ENCODE measurements at regions not wholly inside any gene's neighbourhood (a gene's known extent, or its start where the extent isn't known, plus 50 kb on each side); places are given as distances from the start of the nearest gene placed in this dataset.

DNA sequence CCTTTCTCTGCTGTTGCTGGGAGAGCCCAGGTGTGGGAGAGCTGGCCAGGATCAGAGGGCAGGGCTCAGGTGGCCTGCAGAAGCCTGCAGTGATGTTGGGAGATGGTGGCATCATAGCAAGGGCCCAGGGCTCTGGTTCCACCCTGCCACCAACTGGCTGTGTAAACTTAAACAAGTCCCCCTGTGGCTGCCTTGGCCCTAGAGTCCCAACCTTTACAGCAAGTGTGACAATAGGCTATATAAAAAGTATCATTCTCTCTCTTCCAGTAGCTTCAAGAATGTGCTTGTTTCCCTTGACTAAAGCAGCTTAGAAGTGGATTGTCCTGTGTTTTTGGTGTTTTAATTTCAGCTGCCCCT, 201.8 kb upstream of the E2F8 start:
- H3K9ac ChIP-seq (ENCODE audit: low read depth in 1 of 2, low read length in 2 of 2): no peak overlapping the region
- H3K4me3 ChIP-seq (ENCODE audit: low read length in 2 of 2): no peak overlapping the region
- no peaks in the 10 kb centered on the region for H3K4me1 ChIP-seq (ENCODE audit: control insufficient read depth in 2 of 2, insufficient read depth in 2 of 2, low read length in 2 of 2)
- no peaks in the 10 kb centered on the region for H3K27me3 ChIP-seq (ENCODE audit: control insufficient read depth in 2 of 2, insufficient read depth in 2 of 2, low read length in 2 of 2)
- H3K27ac ChIP-seq (ENCODE audit: low read depth in 2 of 2, low read length in 2 of 2): no peak overlapping the region
- H3K36me3 ChIP-seq (ENCODE audit: control insufficient read depth in 2 of 2, insufficient read depth in 2 of 2, low read length in 2 of 2): no peaks in the 10 kb centered on the region
- no peaks in the 10 kb centered on the region for H3K9me3 ChIP-seq (ENCODE audit: control insufficient read depth in 2 of 2, low read length in 2 of 2)

- H3K9ac ChIP-seq (ENCODE audit: low read depth in 1 of 2, low read length in 2 of 2): no peak overlapping the region
- no peaks in the 10 kb centered on the region for H3K9me3 ChIP-seq (ENCODE audit: control insufficient read depth in 2 of 2, low read length in 2 of 2)
- H3K27ac ChIP-seq (ENCODE audit: low read depth in 2 of 2, low read length in 2 of 2): no peak overlapping the region
Measured at GRCh38 chr11:19441752-19442553, 201.2 kb upstream of the E2F8 start.

DNA sequence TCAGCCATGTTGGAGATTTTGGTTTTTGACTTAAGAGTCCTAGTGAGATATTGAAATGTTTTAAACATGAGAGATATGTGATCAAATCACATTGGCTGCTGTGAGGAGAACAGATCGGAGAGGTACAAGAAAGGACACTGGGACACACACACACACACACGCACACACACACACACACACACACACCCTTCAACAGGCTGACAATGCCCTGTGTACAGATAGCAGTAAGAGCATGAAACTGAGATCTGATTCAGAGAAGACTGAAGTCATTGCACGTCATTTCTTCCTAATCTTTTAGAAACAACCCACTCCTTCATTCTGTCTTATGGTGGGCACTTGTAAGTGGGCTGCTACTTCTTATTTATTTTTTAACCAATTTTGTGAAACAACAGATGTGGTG, 200.5 kb upstream of the E2F8 start:
- Histone ChIP-seq H3K9ac (ENCODE audit: low read depth in 1 of 2, low read length in 2 of 2) (no peak overlapping the region), H3K27ac (ENCODE audit: low read depth in 2 of 2, low read length in 2 of 2) (no peak overlapping the region), H3K9me3 (ENCODE audit: control insufficient read depth in 2 of 2, low read length in 2 of 2) (no peaks in the 10 kb centered on the region), H3K4me1 (ENCODE audit: control insufficient read depth in 2 of 2, insufficient read depth in 2 of 2, low read length in 2 of 2) (no peaks in the 10 kb centered on the region), H3K27me3 (ENCODE audit: control insufficient read depth in 2 of 2, insufficient read depth in 2 of 2, low read length in 2 of 2) (no peaks in the 10 kb centered on the region), H3K36me3 (ENCODE audit: control insufficient read depth in 2 of 2, insufficient read depth in 2 of 2, low read length in 2 of 2) (no peaks in the 10 kb centered on the region), H3K4me3 (ENCODE audit: low read length in 2 of 2) (no peak overlapping the region)

More at GRCh38 chr11:19441752-19442553, 201.2 kb upstream of the E2F8 start:
- Histone ChIP-seq H3K36me3 (ENCODE audit: control insufficient read depth in 2 of 2, insufficient read depth in 2 of 2, low read length in 2 of 2) (no peaks in the 10 kb centered on the region), H3K4me3 (ENCODE audit: low read length in 2 of 2) (no peak overlapping the region), H3K27me3 (ENCODE audit: control insufficient read depth in 2 of 2, insufficient read depth in 2 of 2, low read length in 2 of 2) (no peaks in the 10 kb centered on the region), H3K4me1 (ENCODE audit: control insufficient read depth in 2 of 2, insufficient read depth in 2 of 2, low read length in 2 of 2) (no peaks in the 10 kb centered on the region)

DNA sequence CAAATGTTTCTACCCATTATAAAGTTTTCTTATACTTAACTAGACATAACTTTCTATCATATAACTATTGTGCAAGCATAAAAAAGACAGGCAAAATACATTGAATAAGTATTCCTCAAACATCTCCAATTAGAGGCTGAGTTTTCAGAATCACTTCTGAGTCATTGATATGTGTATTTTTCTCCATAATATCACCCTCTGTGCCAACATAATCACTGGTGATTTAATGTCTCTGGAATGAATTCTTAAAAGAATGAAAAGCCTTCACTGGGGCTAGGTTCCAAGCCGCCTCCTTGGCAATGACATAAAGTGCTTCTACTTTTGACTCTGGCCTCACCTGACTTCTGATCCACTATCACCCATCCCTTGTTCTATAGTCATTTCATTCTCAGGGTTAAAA, 197.0 kb upstream of the E2F8 start:
- no peaks in the 10 kb centered on the region for H3K4me1 ChIP-seq (ENCODE audit: control insufficient read depth in 2 of 2, insufficient read depth in 2 of 2, low read length in 2 of 2)
- no peak overlapping the region for H3K4me3 ChIP-seq (ENCODE audit: low read length in 2 of 2)
- H3K9me3 ChIP-seq (ENCODE audit: control insufficient read depth in 2 of 2, low read length in 2 of 2): no peaks in the 10 kb centered on the region
- H3K27me3 ChIP-seq (ENCODE audit: control insufficient read depth in 2 of 2, insufficient read depth in 2 of 2, low read length in 2 of 2): no peaks in the 10 kb centered on the region
- H3K9ac ChIP-seq (ENCODE audit: low read depth in 1 of 2, low read length in 2 of 2): no peak overlapping the region
- H3K36me3 ChIP-seq (ENCODE audit: control insufficient read depth in 2 of 2, insufficient read depth in 2 of 2, low read length in 2 of 2): no peaks in the 10 kb centered on the region
- H3K27ac ChIP-seq (ENCODE audit: low read depth in 2 of 2, low read length in 2 of 2): no peak overlapping the region

DNA sequence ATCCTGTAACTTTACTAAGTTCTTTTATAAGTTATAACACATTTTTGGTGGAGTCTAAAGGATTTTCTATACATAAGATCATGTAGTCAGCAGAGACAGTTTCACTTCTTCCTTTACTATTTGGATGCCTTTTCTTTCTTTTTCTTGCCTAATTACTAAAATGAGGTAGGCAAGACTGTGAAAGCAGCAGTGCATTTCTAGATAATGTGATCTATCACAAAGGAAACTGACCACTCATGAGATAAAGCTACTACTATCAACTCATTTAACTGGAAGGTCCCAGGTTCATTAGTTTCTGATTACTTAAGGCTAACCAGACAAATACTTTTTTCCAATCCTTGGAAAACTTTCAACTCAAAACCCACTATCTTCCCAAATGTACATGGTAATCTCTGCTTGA, 196.2 kb upstream of the E2F8 start:
- H3K9ac ChIP-seq (ENCODE audit: low read depth in 1 of 2, low read length in 2 of 2): no peak overlapping the region
- no peaks in the 10 kb centered on the region for H3K4me1 ChIP-seq (ENCODE audit: control insufficient read depth in 2 of 2, insufficient read depth in 2 of 2, low read length in 2 of 2)
- no peak overlapping the region for H3K4me3 ChIP-seq (ENCODE audit: low read length in 2 of 2)
- H3K27ac ChIP-seq (ENCODE audit: low read depth in 2 of 2, low read length in 2 of 2): no peak overlapping the region
- H3K27me3 ChIP-seq (ENCODE audit: control insufficient read depth in 2 of 2, insufficient read depth in 2 of 2, low read length in 2 of 2): no peaks in the 10 kb centered on the region
- no peaks in the 10 kb centered on the region for H3K9me3 ChIP-seq (ENCODE audit: control insufficient read depth in 2 of 2, low read length in 2 of 2)
- no peaks in the 10 kb centered on the region for H3K36me3 ChIP-seq (ENCODE audit: control insufficient read depth in 2 of 2, insufficient read depth in 2 of 2, low read length in 2 of 2)

DNA sequence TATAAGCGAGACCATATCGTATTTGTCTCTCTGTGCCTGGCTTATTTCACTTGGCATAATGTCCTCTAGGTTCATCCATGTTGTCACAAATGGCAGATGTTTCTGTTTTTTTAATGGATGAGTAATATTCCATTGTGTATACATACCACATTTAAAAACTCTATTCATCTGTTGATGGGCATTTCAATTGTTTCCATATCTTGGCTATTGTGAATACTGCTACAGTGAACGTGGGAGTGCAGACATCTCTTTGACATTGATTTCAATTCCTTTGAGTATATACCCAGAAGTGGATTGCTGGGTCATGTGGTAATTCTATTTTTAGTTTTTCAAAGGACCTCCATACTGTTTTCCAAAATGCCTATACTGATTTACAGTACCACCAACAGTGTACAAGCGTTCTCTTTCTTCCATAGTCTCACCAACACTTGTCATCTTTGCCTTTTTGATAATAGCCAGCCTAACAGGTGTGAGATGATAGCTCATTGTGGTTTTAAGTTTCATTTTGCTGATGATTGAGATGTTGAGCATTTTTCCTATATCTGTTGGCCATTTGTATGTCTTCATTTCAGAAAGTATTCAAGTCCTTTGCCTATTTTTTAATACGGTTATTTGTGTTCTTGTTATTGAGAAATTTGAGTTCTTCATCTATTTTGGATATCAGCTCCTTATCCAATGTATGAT, 194.7 kb upstream of the E2F8 start:
- H3K9ac ChIP-seq (ENCODE audit: low read depth in 1 of 2, low read length in 2 of 2): no peak overlapping the region
- no peaks in the 10 kb centered on the region for H3K27me3 ChIP-seq (ENCODE audit: control insufficient read depth in 2 of 2, insufficient read depth in 2 of 2, low read length in 2 of 2)
- H3K4me1 ChIP-seq (ENCODE audit: control insufficient read depth in 2 of 2, insufficient read depth in 2 of 2, low read length in 2 of 2): no peaks in the 10 kb centered on the region
- no peak overlapping the region for H3K27ac ChIP-seq (ENCODE audit: low read depth in 2 of 2, low read length in 2 of 2)
- H3K36me3 ChIP-seq (ENCODE audit: control insufficient read depth in 2 of 2, insufficient read depth in 2 of 2, low read length in 2 of 2): no peaks in the 10 kb centered on the region
- no peaks in the 10 kb centered on the region for H3K9me3 ChIP-seq (ENCODE audit: control insufficient read depth in 2 of 2, low read length in 2 of 2)
- H3K4me3 ChIP-seq (ENCODE audit: low read length in 2 of 2): no peak overlapping the region

DNA sequence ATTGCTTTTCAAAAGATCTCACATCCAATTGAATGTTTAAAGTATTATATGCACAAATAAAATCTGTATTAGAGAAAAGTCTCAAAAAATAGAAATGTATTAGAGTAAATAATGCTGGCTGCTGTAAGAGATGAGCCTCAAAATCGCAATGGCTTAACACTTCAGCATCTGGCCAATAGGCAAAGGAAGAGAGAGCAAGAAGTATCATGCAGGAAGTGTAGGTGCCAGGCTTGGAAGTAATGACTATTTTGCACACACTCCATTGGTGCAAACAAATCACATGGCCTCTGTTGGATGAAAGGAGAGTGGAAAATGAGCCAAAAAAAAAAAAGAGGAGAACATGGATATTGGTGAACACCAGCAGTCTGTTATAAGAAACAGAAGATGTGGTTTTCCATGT, 193.0 kb upstream of the E2F8 start:
- H3K9ac ChIP-seq (ENCODE audit: low read depth in 1 of 2, low read length in 2 of 2): no peak overlapping the region
- H3K4me3 ChIP-seq (ENCODE audit: low read length in 2 of 2): no peak overlapping the region
- H3K27me3 ChIP-seq (ENCODE audit: control insufficient read depth in 2 of 2, insufficient read depth in 2 of 2, low read length in 2 of 2): peaks cover 0 to 3% of the 10 kb centered on the region in 2 donors
- no peaks in the 10 kb centered on the region for H3K36me3 ChIP-seq (ENCODE audit: control insufficient read depth in 2 of 2, insufficient read depth in 2 of 2, low read length in 2 of 2)
- H3K9me3 ChIP-seq (ENCODE audit: control insufficient read depth in 2 of 2, low read length in 2 of 2): no peaks in the 10 kb centered on the region
- no peaks in the 10 kb centered on the region for H3K4me1 ChIP-seq (ENCODE audit: control insufficient read depth in 2 of 2, insufficient read depth in 2 of 2, low read length in 2 of 2)
- H3K27ac ChIP-seq (ENCODE audit: low read depth in 2 of 2, low read length in 2 of 2): peak overlapping the region in 1 of 2 donors; percentile 32

DNA sequence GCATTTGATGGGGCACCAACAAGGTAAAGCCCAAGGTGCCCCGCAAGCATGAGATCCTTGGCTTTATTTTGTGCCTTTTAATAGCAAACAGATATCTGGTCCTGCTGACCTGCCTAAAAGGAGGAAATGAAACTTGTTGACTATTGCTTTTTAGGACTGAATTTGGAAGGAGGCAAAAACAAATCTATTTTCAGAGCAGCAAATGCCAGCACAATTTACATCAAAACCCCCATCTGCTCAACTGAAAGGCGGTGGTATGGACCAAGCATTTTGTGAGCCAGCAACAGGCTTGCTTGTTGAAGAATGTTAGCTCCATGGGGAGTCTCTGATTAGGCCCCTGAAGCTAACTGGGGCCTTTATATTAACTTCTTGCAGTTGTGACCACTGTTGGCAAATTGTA, 192.6 kb upstream of the E2F8 start:
- Histone ChIP-seq H3K36me3 (ENCODE audit: control insufficient read depth in 2 of 2, insufficient read depth in 2 of 2, low read length in 2 of 2) (no peaks in the 10 kb centered on the region), H3K4me1 (ENCODE audit: control insufficient read depth in 2 of 2, insufficient read depth in 2 of 2, low read length in 2 of 2) (no peaks in the 10 kb centered on the region), H3K4me3 (ENCODE audit: low read length in 2 of 2) (no peak overlapping the region), H3K27ac (ENCODE audit: low read depth in 2 of 2, low read length in 2 of 2) (peak overlapping the region; percentile 60 to 71), H3K9ac (ENCODE audit: low read depth in 1 of 2, low read length in 2 of 2) (no peak overlapping the region), H3K9me3 (ENCODE audit: control insufficient read depth in 2 of 2, low read length in 2 of 2) (no peaks in the 10 kb centered on the region), H3K27me3 (ENCODE audit: control insufficient read depth in 2 of 2, insufficient read depth in 2 of 2, low read length in 2 of 2) (peaks cover 2 to 3% of the 10 kb centered on the region in 2 donors)

DNA sequence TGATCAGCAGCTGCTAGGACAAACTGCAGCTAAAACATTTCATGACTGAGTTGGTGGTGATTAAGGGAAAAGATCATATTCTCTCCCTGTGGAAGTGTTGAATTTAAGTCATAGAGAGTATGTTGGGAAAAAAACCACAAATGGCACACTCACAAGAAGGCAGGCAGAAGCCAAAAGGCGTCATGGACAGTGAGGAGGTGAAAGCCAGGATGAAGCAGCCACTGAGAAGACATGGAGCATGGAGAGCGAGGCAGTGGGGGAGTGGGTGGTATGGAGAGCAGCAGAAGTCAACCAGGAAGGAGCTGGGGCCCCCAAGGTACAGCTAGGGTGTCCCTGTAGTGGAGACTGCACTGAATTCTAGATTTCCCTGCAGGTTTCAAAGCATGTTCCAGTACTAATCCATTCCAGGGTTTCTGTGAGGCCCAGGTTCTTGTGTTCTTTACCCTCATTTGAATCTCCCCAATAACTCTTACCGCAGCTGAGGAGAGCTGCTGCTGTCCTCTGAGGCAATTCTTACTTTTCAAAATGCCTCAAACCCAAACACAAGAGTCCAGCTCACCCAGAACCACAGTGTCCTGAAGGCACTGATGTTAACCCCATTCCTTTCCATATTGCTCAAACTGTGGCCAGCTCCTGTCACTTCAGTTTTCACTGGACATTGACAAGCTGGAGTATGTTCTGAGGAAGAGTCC, 191.8 kb upstream of the E2F8 start:
- Histone ChIP-seq H3K36me3 (ENCODE audit: control insufficient read depth in 2 of 2, insufficient read depth in 2 of 2, low read length in 2 of 2) (no peaks in the 10 kb centered on the region), H3K9ac (ENCODE audit: low read depth in 1 of 2, low read length in 2 of 2) (no peak overlapping the region), H3K27ac (ENCODE audit: low read depth in 2 of 2, low read length in 2 of 2) (peak overlapping the region; percentile 60 to 71), H3K4me3 (ENCODE audit: low read length in 2 of 2) (peak overlapping the region in 1 of 2 donors; percentile 21), H3K4me1 (ENCODE audit: control insufficient read depth in 2 of 2, insufficient read depth in 2 of 2, low read length in 2 of 2) (no peaks in the 10 kb centered on the region), H3K27me3 (ENCODE audit: control insufficient read depth in 2 of 2, insufficient read depth in 2 of 2, low read length in 2 of 2) (peaks cover 2 to 3% of the 10 kb centered on the region in 2 donors), H3K9me3 (ENCODE audit: control insufficient read depth in 2 of 2, low read length in 2 of 2) (no peaks in the 10 kb centered on the region)

- Histone ChIP-seq H3K27me3 (ENCODE audit: control insufficient read depth in 2 of 2, insufficient read depth in 2 of 2, low read length in 2 of 2) (peaks cover 2 to 3% of the 10 kb centered on the region in 2 donors), H3K36me3 (ENCODE audit: control insufficient read depth in 2 of 2, insufficient read depth in 2 of 2, low read length in 2 of 2) (no peaks in the 10 kb centered on the region), H3K4me1 (ENCODE audit: control insufficient read depth in 2 of 2, insufficient read depth in 2 of 2, low read length in 2 of 2) (no peaks in the 10 kb centered on the region), H3K4me3 (ENCODE audit: low read length in 2 of 2) (no peak overlapping the region), H3K9me3 (ENCODE audit: control insufficient read depth in 2 of 2, low read length in 2 of 2) (no peaks in the 10 kb centered on the region), H3K27ac (ENCODE audit: low read depth in 2 of 2, low read length in 2 of 2) (no peak overlapping the region), H3K9ac (ENCODE audit: low read depth in 1 of 2, low read length in 2 of 2) (no peak overlapping the region)
Measured at GRCh38 chr11:19430754-19431398, 190.1 kb upstream of the E2F8 start.
